ENCODE measurements at regions not wholly inside any gene's neighbourhood (a gene's known extent, or its start where the extent isn't known, plus 50 kb on each side); places are given as distances from the start of the nearest gene placed in this dataset.
"Not testable (repeated sequence)": the region's sequence is repeated elsewhere in the genome, so short reads cannot be mapped to it uniquely, and the experiment has no call there.

DNA sequence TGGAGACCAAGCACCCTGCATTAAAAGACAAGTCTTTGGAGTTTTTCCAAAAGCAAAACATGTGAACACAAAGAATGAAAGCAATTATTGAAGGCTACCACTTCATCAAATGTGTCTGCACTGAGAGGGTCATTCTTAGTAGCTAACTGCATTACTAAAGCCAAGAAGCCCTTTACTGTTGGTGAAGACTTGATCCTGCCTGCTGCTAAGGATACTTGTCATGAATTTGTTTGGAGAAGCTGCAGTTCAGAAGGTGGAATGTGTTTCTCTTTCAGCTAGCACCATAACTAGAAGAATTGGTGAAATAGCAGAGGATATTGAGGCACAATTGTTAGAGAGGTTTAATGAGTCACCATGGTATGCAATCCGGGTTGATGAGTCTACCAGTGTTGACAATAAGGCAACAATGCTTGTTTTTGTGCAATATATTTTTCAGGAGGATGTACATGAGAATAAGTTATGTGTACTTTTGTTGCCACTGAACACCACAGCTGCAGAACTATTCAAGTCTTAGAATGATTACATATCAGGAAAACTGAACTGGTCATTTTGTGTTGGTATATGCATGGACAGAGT lies 457.3 kb upstream of the ISX start:
- DNase-seq = no peak

DNA sequence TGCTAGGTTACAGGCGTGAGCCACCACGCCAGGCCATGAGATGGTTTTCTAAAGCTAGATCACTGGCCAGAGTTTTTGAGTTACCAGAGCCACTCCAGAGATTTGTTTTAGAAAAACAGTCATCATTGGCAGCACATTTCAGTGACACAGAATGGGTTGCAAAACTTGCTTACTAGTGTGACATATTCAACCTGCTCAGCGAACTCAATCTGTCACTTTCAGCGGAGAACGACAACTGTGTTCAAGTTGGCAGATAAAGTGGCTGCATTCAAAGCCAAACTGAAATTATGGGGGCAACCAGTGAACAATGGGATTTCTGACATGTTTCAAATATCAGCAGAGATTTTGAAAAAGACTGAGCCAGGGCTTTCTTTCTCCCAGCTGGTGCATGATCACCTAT lies 456.3 kb upstream of the ISX start:
- DNase-seq = no peak

DNA sequence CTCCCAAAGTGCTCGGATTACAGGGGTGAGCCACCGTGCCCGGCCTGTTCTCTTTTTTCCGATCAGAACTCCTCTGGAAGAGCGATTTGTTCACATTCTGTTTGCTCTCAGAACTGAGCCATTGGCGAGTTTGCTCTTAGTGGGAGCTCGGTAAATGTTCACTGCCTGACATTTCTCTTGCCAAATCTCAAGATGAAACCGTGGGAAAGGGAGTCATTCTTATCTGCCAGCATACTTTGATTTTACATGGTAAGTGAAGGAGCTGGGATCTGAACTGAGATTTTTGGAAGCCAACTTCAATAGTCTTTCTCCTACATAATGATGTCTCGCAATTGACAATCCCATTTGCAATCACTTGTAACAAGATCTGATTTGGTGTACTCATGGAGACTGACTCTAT lies 445.8 kb upstream of the ISX start:
- DNase-seq = no peak

DNA sequence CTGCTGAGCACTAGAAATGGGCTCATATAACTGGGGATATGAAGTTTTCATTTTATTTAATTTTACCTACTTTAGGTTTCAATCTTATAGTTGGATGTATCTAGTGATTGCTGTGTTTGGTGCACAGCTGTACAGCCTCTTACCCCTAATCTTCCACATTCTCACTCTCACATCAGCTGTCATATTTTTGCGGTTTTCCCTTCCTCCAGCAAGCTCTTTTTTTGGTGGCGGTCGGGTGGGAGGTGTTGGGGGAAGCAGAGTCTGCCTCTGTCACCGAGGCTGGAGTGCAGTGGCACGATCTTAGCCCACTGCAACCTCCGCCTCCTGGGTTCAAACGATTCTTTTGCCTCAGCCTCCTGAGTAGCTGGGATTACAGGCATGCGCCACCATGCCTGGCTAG lies 445.1 kb upstream of the ISX start:
- DNase-seq = no peak

DNA sequence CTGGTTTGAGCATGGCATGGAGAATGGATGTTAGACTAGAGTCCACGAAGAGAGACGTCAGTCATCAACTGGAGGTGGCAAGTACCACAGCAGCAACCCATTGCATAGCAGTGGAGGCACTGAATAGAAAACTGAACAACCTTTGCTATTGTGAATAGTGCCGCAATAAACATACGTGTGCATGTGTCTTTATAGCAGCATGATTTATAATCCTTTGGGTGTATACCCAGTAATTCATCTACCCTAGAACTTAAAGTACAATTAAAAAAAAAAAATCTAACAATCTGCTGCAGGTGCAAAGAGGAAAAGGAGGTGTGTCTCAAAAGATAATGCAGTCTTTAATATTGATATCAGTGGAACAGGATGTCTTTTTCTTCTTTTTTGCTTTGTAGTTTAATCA lies 443.4 kb upstream of the ISX start:
- no peak for DNase-seq

DNA sequence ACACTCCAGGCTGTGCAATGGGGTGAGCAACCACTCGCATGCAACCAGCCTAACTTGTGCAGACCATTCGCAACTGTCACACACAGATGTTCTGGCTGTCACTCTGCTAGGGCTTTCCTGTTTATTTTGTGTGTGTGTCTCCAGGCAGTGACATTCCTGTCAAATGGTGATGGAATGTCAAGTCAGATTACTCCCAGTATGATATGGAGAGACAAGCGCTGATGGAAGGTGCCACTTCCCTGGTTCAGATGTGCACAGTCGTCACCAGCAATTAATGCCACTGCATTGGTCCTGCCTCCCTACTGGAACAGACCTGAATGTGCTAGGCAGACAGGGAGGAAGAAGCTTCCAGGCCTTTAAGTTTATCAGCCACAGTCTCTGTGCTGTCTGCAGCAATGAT lies 442.4 kb upstream of the ISX start:
- DNase-seq = no peak

DNA sequence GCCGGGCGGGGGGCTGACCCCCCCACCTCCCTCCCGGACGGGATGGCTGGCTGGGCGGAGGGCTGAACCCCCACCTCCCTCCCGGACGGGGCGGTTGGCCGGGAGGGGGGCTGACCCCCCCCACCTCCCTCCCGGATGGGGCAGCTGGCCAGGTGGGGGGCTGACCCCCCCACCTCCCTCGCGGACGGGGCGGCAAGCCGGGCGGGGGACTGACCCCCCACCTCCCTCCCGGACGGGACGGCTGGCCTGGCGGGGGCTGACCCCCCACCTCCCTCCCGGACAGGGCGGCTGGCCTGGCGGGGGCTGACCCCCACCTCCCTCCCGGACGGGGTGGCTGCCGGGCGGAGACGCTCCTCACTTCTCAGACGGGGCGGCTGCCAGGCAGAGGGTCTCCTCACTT lies 440.1 kb upstream of the ISX start:
- not testable (repeated sequence) for DNase-seq

DNA sequence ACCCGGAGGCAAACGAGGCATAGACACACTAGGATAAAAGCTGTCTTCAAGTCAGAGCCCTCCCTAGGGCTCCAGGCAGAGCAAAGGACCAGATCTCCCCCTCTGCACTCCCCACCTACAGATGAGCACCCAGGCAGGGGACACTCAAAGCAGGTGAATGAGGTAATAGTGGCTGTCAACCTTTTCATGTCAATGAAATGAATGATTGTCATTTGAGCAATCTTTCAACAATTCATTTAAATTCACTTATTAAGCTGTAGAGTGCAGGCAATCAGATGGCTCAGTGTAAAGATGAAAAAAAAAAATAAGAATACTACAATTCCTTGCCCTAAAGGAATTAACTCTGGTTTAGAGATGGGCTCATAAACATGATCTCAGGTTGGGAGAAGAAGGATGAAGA lies 427.8 kb upstream of the ISX start:
- DNase-seq = no peak

DNA sequence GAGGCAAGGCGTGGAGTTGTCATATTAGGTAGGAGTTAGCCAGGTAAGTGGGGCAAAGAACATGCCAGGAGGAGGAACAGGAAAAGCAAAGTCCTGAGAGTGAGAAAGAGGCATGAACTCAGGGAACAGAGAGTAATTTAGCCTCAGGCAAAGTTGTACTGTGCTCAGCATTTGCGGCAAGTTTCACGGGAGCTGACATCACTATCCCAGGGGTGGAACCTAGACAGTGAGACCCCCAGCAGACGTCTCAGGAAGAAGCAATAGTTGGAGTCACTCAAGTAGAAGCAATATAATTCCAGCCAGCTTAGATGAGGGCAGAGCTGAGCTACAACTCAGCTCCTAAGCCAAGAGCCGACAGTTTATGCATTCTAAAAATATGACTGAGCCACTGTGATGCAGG lies 426.0 kb upstream of the ISX start:
- DNase-seq = no peak

DNA sequence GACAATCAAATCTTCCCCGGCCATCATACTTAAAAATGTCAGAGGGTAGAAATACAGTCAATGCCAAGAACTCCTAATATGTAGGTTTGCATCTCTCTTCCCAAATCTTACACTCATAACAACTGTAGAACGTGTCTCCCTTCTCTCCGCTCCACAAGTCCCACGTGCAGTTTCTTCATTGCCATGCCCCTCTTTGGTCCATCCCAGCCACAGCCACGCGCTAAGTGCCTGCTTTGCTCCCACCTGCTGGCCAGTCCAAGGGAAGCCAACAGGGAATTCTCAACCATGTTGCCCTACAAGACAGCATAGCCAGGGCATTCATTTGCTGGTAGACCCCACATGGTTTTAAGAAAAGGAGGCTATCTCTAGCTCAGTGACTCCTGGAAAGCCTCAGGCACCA lies 420.6 kb upstream of the ISX start:
- no peak for DNase-seq

DNA sequence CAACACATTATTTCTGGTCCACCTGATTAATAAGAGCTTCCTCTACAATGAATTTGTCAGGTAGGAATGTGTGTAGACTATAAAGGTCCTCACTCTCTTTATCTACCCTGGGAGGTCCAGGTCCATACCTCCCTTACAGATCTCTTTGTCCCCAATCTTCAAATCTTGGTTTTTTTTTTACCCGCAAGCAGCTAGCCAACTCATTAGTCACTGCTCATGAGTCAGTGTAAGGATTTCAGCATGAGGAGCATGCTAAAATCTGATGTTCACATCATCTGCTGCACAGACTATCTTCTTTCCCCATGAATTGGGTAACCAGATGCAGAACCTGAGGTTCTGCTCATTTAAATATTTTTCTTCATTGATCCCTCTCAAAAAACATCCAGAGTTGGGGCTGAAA lies 397.0 kb upstream of the ISX start:
- no peak for DNase-seq

DNA sequence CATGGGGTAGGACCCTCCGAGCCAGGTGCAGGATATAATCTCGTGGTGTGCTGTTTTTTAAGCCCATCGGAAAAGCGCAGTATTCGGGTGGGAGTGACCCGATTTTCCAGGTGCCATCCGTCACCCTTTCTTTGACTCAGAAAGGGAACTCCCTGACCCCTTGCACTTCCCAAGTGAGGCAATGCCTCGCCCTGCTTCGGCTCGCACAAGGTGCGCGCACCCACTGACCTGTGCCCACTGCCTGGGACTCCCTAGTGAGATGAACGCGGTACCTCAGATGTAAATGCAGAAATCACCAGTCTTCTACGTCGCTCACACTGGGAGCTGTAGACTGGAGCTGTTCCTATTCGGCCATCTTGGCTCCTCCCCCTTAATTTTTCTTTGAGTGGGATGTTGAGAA lies 382.9 kb upstream of the ISX start:
- not testable (repeated sequence) for DNase-seq

DNA sequence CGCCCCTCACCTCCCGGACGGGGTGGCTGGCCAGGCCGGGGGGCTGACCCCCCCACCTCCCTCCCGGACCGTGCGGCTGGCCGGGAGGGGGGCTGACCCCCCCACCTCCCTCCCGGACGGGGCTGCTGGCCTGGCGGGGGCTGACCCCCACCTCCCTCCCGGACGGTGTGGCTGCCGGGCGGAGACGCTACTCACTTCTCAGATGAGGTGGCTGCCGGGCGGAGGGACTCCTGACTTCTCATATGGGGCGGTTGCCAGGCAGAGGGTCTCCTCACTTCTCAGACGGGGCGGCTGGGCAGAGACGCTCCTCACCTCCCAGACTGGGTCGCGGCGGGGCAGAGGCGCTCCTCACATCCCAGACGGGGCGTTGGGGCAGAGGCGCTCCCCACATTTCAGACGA lies 381.7 kb upstream of the ISX start:
- DNase-seq = not testable (repeated sequence)

DNA sequence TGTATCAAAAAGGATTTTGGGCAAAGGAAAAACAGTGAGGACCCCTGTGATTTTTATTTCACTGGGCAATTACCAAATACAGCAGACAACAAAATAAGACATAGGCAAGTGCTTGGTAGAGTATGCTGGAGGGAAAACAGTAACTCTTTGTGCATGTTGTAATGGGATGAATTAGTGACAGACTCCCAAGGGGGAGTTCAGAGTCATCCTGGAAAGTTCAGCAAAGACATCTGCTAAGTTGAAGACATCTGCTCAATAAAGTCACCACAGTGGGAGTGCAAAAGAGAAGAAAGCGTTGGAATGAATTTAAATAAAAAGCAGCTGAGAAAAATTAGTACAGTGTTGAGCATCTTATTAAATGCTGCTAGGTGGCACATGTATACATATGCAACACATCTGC lies 378.8 kb upstream of the ISX start:
- no peak for DNase-seq

DNA sequence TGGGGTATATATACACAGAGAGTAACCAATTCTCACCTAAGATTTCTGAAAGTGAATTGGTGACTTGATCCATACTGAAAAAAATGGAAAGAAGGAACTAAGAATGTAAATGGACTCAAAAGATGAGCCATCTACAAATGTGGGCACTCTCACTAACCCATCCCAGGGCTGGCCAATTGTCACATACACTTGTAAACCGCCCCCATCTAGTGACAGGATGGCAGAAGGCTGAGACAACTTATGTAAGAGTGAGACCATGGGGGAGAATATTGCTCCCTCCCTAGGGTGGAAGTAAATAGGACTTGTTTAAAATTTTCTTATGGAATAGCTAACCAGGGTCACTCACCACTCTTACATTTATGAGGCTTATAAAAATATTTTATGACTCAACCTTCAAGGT lies 377.1 kb upstream of the ISX start:
- no peak for DNase-seq

DNA sequence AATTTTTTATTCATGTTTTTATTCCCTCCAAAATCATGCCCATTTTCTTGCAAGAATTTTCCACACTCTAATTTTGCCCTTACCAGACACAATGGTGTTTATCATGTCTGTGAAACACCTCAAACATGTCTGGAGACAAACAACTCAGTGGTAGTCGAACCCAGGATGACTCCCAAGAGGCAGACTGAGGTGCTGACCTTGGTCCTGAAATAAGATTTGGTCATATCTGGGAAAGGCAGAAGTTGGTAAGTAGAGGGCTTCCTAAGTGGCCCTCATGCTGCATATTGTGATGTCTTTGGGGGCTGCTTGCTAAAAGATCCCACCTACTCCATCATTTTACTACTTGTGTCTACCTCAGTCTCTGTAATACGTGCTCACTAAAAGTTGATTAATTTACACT lies 369.4 kb upstream of the ISX start:
- DNase-seq = no peak

DNA sequence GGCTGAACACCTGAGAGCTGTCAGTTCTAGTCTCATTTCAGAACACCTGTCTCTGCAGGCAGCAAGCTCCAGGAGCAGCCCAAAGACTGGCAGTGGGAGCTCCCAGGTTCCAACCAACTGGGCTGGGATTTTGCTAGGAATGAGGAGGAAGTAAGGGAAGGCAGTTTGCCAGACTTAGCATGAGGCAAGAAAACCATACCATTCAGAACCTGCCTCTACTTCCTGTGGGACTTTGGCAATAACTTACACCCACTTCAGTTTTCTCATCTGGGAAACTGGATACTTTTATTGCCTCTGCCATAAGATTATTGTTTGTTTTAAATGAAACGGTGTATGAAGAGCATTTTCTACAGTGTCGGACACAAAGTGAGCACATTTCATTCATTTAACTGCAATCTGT lies 363.7 kb upstream of the ISX start:
- no peak for DNase-seq

DNA sequence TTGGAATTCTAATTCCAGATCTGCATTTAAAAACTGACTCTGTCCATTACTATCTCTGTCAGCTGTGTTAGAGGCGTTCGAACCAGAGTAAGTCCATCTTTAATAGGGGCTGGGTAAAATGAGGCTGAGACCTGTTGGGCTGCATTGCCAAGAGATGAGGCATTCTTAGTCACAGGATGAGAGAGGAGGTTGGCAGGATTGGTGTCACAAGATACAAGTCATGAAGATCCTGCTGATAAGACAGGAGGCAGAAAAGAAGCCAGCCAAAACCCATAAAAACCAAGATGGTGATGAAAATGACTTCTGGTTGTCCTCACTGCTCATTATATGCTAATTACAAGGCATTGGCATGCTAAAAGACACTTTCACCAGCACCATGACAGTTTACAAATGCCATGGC lies 356.3 kb upstream of the ISX start:
- DNase-seq = no peak

DNA sequence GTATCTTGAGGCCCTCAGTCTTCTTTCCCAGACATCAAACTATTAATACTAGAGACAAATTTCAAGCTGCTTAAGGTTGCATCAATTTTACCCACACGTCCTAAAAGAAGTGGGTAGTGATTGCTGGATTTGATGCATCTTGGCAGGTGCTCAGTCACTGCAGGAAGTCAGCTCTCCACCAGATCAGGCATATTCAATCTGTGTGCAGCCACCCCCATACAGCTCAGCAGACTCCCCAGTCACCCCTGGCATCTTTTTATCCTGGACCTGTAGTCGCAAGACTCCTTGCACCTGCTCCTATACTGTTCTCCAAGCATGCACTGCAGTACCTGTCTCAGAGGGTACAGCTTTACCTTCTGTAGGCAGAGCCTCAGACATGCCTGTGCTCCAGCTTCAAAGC lies 343.1 kb upstream of the ISX start:
- no peak for DNase-seq

DNA sequence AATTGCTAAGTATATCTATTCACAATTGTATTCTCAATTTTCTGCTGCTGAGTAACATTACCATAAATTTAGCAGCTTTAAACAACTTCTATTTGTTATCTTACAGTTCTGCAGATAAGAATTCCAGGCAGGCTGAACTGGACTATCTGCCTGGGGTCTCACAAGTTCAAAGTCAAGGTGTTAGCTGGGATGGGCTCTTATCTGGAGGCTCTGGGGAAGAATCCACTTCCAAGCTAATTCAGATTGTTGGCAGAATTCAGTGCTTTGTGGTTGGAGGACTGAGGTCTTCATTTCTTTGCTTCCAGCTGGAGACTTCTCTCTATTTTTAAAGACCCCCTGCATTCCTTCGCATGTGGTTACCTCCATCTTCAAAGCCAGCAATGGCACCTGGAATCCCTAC lies 329.9 kb upstream of the ISX start:
- DNase-seq = no peak

DNA sequence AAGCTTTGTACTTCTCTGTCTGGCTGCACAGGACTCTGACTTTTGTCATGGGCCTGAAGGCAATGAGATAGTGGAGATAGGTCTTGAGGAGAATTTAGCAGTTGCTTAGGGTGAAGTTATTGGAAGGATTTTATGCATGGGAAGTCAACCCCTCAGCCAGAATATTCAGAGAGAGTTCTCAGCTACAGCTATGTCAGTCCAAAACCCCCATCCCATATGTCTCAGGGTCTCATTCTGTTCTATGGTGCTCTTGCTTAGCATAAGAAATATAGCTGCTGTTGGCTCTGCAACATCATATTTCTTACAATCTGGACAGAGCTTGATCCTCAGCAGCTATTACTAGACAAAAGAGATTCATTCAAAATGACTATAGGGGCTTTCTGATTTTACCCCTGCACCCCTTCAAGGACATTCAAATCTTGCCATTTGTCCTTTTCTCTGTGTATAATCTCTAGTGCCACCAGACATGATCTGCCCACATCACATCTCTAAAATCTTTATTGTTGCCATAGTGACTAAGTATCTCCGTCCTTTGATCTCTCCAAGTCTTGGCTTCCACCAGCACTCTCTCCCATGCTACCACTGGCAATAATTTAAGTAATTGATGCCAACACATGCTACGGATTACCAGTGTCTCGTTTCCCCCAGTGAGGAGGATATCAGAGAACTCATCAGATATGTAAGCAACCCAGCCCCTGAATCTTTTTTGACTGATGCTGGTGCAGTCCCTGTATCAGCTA lies 327.1 kb upstream of the ISX start:
- DNase-seq = no peak

DNA sequence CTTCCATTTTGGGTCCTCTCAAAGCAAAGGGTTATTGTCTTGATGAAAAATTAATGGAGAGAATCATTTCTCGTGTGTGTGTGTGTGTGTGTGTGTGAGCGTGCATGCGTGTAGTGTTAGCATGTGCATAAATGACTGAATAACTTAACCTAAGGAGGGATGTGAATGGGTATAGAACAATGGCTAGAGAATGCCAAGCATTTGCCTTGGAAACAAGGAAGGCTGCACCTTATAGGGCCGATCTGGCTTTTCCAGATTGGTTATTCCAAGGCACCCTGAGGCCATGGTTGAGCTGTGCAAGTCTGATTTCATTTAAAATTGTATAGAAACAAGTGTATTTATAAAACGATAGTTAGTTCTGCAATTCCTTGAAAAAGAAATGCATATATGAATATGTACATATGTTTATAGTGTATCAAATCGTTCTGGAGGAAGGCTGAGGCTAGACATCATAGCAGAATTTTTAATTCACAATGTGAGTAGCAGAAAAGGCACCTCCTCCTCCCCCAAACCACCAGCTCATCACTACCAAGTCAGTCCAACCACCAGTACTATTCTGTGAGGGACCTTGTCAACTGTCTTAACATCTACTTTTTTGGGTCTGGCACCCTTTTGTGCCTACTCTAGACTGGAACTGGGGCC lies 322.7 kb upstream of the ISX start:
- no peak for DNase-seq

DNA sequence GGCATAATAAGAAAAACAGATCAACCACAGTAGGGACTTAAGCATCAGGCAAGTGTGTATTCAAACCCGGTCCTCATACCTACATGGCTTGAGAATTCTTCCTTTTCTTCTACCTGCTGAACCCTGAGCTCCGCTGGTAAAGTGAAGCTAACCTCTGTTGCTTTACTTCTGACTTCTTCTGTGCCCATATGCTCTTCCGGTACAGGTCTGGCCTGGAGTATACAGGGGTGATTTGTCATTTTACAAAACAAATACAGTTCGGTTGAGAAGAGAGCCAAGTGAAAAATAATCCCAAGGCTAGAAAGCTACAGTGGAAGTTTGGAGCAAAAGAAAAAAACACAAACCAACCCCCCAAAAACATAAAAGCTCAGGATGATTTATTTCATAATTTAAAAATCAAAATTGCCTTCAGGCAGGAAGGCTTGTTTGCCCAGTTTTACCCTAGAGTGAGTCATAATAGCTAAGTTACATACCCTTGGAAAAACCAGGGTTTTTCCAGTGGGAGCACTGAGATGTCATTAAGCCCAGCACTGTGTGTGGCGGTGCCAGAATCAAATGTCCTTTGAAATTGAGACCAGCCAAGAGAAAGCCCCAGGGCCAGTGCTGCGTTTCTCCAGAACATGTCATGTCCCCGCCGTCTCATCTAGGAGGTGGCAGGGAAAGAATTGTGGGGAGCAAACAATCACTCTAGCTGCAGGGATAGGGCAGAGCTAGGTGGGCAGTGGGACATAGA lies 305.5 kb upstream of the ISX start:
- no peak for DNase-seq

DNA sequence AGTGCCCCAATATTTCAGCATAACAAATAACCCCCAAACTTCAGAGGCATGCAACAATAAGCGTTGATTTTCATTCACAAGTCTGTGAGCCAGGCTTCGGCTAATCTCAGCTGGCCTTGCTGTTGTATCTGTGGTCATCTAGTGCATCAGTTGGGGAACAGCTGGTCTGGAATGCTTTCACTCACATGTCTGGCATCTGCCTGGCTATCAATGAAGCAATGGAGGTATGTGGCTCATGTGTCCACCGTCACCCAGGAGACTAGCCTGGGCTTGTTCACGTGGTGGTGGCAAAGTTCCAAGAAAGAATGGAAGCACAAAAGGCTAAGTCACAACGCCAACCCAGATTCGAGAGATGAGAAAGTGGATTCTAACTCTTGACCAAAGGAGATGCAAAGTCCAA lies 304.8 kb upstream of the ISX start:
- no peak for DNase-seq

Measured in activated gamma-delta T cell treated with Interleukin-2 at 50 U/mL for 16 hours (primary cell).